ES-I3 (cell line): ENCODE measurements at regions not wholly inside any gene's neighbourhood (a gene's known extent, or its start where the extent isn't known, plus 50 kb on each side); places are given as distances from the start of the nearest gene placed in this dataset.

Experiments used
- H3K36me3 ChIP-seq: 2 replicates; pipeline ENCODE4 v1.6.1; 2013; ENCODE audit warnings: mild to moderate bottlenecking, low read length, control low read depth, moderate library complexity; ENCODE audit not compliant: insufficient read depth
- H3K4me1 ChIP-seq: 2 replicates; pipeline ENCODE4 v1.6.1; 2013; ENCODE audit warnings: mild to moderate bottlenecking, control low read depth, low read length; ENCODE audit not compliant: insufficient read depth
- H3K9ac ChIP-seq: 2 replicates; pipeline ENCODE4 v1.6.1; 2013; ENCODE audit warnings: low read depth, mild to moderate bottlenecking, low read length, moderate library complexity
- H3K9me3 ChIP-seq: 2 replicates; pipeline ENCODE4 v1.6.1; 2013; ENCODE audit warnings: mild to moderate bottlenecking, low read length, moderate library complexity; ENCODE audit not compliant: control insufficient read depth, insufficient read depth

- no peaks in the 10 kb centered on the region for H3K4me1 ChIP-seq
- H3K9me3 ChIP-seq = no peaks in the 10 kb centered on the region
- H3K9ac ChIP-seq = no peak overlapping the region
- no peaks in the 10 kb centered on the region for H3K36me3 ChIP-seq
Measured at GRCh38 chr2:23306401-23306800, 78.6 kb upstream of the KLHL29 start.

GRCh38 chr2:23311186-23311585 lies 73.8 kb upstream of the KLHL29 start:
- Histone ChIP-seq H3K36me3 (no peaks in the 10 kb centered on the region), H3K9me3 (no peaks in the 10 kb centered on the region), H3K4me1 (no peaks in the 10 kb centered on the region), H3K9ac (no peak overlapping the region)

GRCh38 chr2:23312996-23313606 lies 71.9 kb upstream of the KLHL29 start:
- no peaks in the 10 kb centered on the region for H3K4me1 ChIP-seq
- H3K9me3 ChIP-seq = no peaks in the 10 kb centered on the region

GRCh38 chr2:23314687-23315086 lies 70.3 kb upstream of the KLHL29 start:
- no peaks in the 10 kb centered on the region for H3K9me3 ChIP-seq
- no peaks in the 10 kb centered on the region for H3K36me3 ChIP-seq
- H3K9ac ChIP-seq = no peak overlapping the region
- no peaks in the 10 kb centered on the region for H3K4me1 ChIP-seq

More at GRCh38 chr2:23312996-23313606, 71.9 kb upstream of the KLHL29 start:
- no peak overlapping the region for H3K9ac ChIP-seq
- H3K36me3 ChIP-seq = no peaks in the 10 kb centered on the region

- Histone ChIP-seq H3K9me3 (no peaks in the 10 kb centered on the region), H3K36me3 (no peaks in the 10 kb centered on the region), H3K4me1 (no peaks in the 10 kb centered on the region), H3K9ac (no peak overlapping the region)
Measured at GRCh38 chr2:23320058-23320457, 64.9 kb upstream of the KLHL29 start.

- no peaks in the 10 kb centered on the region for H3K9me3 ChIP-seq
- H3K4me1 ChIP-seq = no peaks in the 10 kb centered on the region
- H3K36me3 ChIP-seq = no peaks in the 10 kb centered on the region
- H3K9ac ChIP-seq = no peak overlapping the region
Measured at GRCh38 chr2:23321751-23322150, 63.2 kb upstream of the KLHL29 start.

- H3K4me1 ChIP-seq = no peaks in the 10 kb centered on the region
Measured at GRCh38 chr2:23322567-23323197, 62.3 kb upstream of the KLHL29 start.

GRCh38 chr2:23323198-23323916 lies 61.6 kb upstream of the KLHL29 start:
- Histone ChIP-seq H3K9ac (no peak overlapping the region), H3K4me1 (no peaks in the 10 kb centered on the region), H3K36me3 (no peaks in the 10 kb centered on the region), H3K9me3 (no peaks in the 10 kb centered on the region)

More at GRCh38 chr2:23322567-23323197, 62.3 kb upstream of the KLHL29 start:
- H3K9ac ChIP-seq = no peak overlapping the region
- H3K9me3 ChIP-seq = no peaks in the 10 kb centered on the region
- no peaks in the 10 kb centered on the region for H3K36me3 ChIP-seq

GRCh38 chr2:23323917-23324680 lies 60.9 kb upstream of the KLHL29 start:
- no peaks in the 10 kb centered on the region for H3K36me3 ChIP-seq
- H3K4me1 ChIP-seq = no peaks in the 10 kb centered on the region
- H3K9me3 ChIP-seq = no peaks in the 10 kb centered on the region
- H3K9ac ChIP-seq = no peak overlapping the region

- no peaks in the 10 kb centered on the region for H3K9me3 ChIP-seq
- H3K4me1 ChIP-seq = no peaks in the 10 kb centered on the region
- H3K36me3 ChIP-seq = no peaks in the 10 kb centered on the region
- no peak overlapping the region for H3K9ac ChIP-seq
Measured at GRCh38 chr2:23326330-23326729, 58.6 kb upstream of the KLHL29 start.

- Histone ChIP-seq H3K9ac (no peak overlapping the region), H3K9me3 (no peaks in the 10 kb centered on the region), H3K36me3 (no peaks in the 10 kb centered on the region), H3K4me1 (no peaks in the 10 kb centered on the region)
Measured at GRCh38 chr2:23327416-23327815, 57.6 kb upstream of the KLHL29 start.

GRCh38 chr2:23327887-23328286 lies 57.1 kb upstream of the KLHL29 start:
- Histone ChIP-seq H3K9ac (no peak overlapping the region), H3K4me1 (no peaks in the 10 kb centered on the region), H3K9me3 (no peaks in the 10 kb centered on the region), H3K36me3 (no peaks in the 10 kb centered on the region)

- Histone ChIP-seq H3K36me3 (no peaks in the 10 kb centered on the region), H3K9ac (no peak overlapping the region), H3K9me3 (no peaks in the 10 kb centered on the region), H3K4me1 (no peaks in the 10 kb centered on the region)
Measured at GRCh38 chr2:23330214-23330613, 54.8 kb upstream of the KLHL29 start.
